ENCODE measurements at regions not wholly inside any gene's neighbourhood (a gene's known extent, or its start where the extent isn't known, plus 50 kb on each side); places are given as distances from the start of the nearest gene placed in this dataset.

DNA sequence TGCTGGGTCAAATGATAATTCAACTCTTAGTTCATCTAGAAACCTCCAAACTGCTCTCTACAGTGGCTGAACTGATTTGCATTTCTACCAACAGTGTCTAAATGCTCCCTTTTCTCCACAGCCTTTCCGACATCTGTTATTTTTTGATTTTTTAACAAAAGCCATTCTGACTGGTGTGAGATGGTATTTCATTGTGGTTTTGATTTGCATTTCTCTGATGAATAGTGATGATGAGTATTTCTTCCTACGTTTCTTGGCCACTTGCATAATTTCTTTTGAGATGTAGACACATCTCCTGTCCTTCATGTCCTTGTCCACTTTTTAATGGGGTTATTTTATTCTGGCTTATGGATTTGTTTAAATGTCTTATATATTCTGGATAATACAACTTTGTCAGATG is 298.2 kb upstream of the ARSJ start:
- TF ChIP-seq CHD2 (IDR thresholded peaks at IDR 0.05; ENCODE audit: low read length) (no peak), CEBPB (IDR thresholded peaks at IDR 0.05; ENCODE audit: low read depth, low read length) (no peak), POU5F1 (IDR thresholded peaks at IDR 0.05; ENCODE audit: low read depth, low read length) (no peak), NRF1 (IDR thresholded peaks at IDR 0.05; ENCODE audit: low read depth, low read length) (no peak), TBP (IDR thresholded peaks at IDR 0.05; ENCODE audit: low read depth, low read length) (no peak), CHD1 (IDR thresholded peaks at IDR 0.05; ENCODE audit: low read depth, low read length) (no peak), EZH2 (IDR thresholded peaks at IDR 0.05; ENCODE audit: low read depth, low read length, severe bottlenecking) (no peak), ASH2L (IDR thresholded peaks at IDR 0.05; ENCODE audit: low read length) (no peak), RFX5 (IDR thresholded peaks at IDR 0.05; ENCODE audit: borderline replicate concordance, low read depth, low read length) (no peak), KDM1A (IDR thresholded peaks at IDR 0.05; ENCODE audit: borderline replicate concordance, low read length) (no peak), RAD21 (IDR thresholded peaks at IDR 0.05 in 1 of 2, conservative IDR thresholded peaks at IDR 0.05 in 1 of 2; ENCODE audit: low read depth in 2 of 2, low read length in 2 of 2) (no peak), TAF1 (IDR thresholded peaks at IDR 0.05; ENCODE audit: low read depth, low read length) (no peak)
- no peaks in the 10 kb centered on the region; the same call in 1 of the 2 replicates for H3K23me2 ChIP-seq (ENCODE audit: low read depth, low read length)
- no peak for DNase-seq (ENCODE audit: low read depth in 1 of 2, low spot score in 2 of 2)
- H3K23ac ChIP-seq (ENCODE audit: insufficient read length) = no peak overlapping the region
- FAIRE-seq = no peak
- H4K20me1 ChIP-seq (replicated peaks in 1 of 2; ENCODE audit: control insufficient read depth in 1 of 2, insufficient read depth in 2 of 2, low read length in 2 of 2) = no peaks in the 10 kb centered on the region
- no peak overlapping the region for H2BK120ac ChIP-seq (replicated peaks; ENCODE audit: low read depth, low read length)
- no peak overlapping the region for H3K9ac ChIP-seq (replicated peaks in 1 of 4; ENCODE audit: extremely low read depth in 1 of 4, low read depth in 3 of 4, low read length in 3 of 4)
- H2BK12ac ChIP-seq (ENCODE audit: low read depth, low read length) = no peak overlapping the region
- no peak overlapping the region for H3K56ac ChIP-seq (replicated peaks; ENCODE audit: insufficient read length, low read depth, low read length)
- no peak overlapping the region for H2BK20ac ChIP-seq (ENCODE audit: low read length)
- no peak overlapping the region for H3K14ac ChIP-seq (ENCODE audit: insufficient read length)
- POLR2A ChIA-PET (ENCODE audit: partially characterized antibody) = no interaction called here
- no peaks in the 10 kb centered on the region for H3K9me3 ChIP-seq (ENCODE audit: insufficient read depth in 2 of 2, low read depth in 1 of 2, low read length in 1 of 2)
- H2AK5ac ChIP-seq (ENCODE audit: low read depth, low read length) = no peak overlapping the region
- no peak overlapping the region for H4K91ac ChIP-seq (replicated peaks; ENCODE audit: insufficient read length, low read length)
- no peak overlapping the region for H2AFZ ChIP-seq (ENCODE audit: low read length)
- no peak overlapping the region for H4K5ac ChIP-seq (ENCODE audit: insufficient read length, low read depth, low read length)
- no peaks in the 10 kb centered on the region for H3K36me3 ChIP-seq (ENCODE audit: control insufficient read depth in 2 of 4, insufficient read depth in 4 of 4, low read length in 3 of 4)
- H4K8ac ChIP-seq (ENCODE audit: extremely low read depth, insufficient read depth, low read length) = no peak overlapping the region
- H3K4ac ChIP-seq (replicated peaks; ENCODE audit: insufficient read length, low read depth, low read length) = no peak overlapping the region
- H3K4me2 ChIP-seq (ENCODE audit: insufficient read depth in 1 of 2, low read depth in 2 of 2, low read length in 2 of 2) = no peak overlapping the region
- H2BK15ac ChIP-seq (ENCODE audit: low read length) = no peak overlapping the region
- H3K79me2 ChIP-seq (ENCODE audit: control insufficient read depth in 1 of 2, insufficient read depth in 2 of 2, low read length in 2 of 2) = no peaks in the 10 kb centered on the region
- H3K27me3 ChIP-seq (replicated peaks in 1 of 4; ENCODE audit: control insufficient read depth in 3 of 4, extremely low read depth in 1 of 4, insufficient read depth in 3 of 4, low read length in 3 of 4) = no peaks in the 10 kb centered on the region
- H3K27ac ChIP-seq (ENCODE audit: low read depth, low read length) = no peak overlapping the region
- no peaks in the 10 kb centered on the region for H3K79me1 ChIP-seq (ENCODE audit: low read depth, low read length)
- WGBS, 2 experiments (ENCODE audit: extremely low coverage in 1 of 2, insufficient coverage in 1 of 2, insufficient read length in 1 of 2, insufficient replicate concordance in 2 of 2, low coverage in 1 of 2, low lambda C conversion rate in 2 of 2, missing lambda C conversion rate in 1 of 2) = 88% methylated on average over 2 of the region's 2 CpGs; no CpG with 5 or more reads in 1 of the 2 experiments
- CTCF ChIA-PET (ENCODE audit: partially characterized antibody) = no interaction called here
- no peak overlapping the region for H3K18ac ChIP-seq (ENCODE audit: extremely low read depth, low read length)
- H2BK5ac ChIP-seq (ENCODE audit: low read depth, low read length) = no peak overlapping the region
- no peaks in the 10 kb centered on the region for H3K4me1 ChIP-seq (replicated peaks in 1 of 4; ENCODE audit: control insufficient read depth in 3 of 4, insufficient read depth in 4 of 4, low read length in 3 of 4)
- no peak overlapping the region for H3K4me3 ChIP-seq (ENCODE audit: extremely low read depth in 1 of 4, insufficient read depth in 2 of 4, low read depth in 3 of 4, low read length in 4 of 4)

All from H1 (cell line).